Ishikawa (cell line): ENCODE measurements at regions not wholly inside any gene's neighbourhood (a gene's known extent, or its start where the extent isn't known, plus 50 kb on each side); places are given as distances from the start of the nearest gene placed in this dataset.

Experiments
- CEBPB ChIP-seq: IDR thresholded peaks from 2 replicates; pipeline ENCODE4 v1.6.1; 2012
- CREB1 ChIP-seq: IDR thresholded peaks from 2 replicates; pipeline ENCODE4 v1.6.1; 2012; ENCODE audit warnings: low read depth
- EGR1 ChIP-seq: IDR thresholded peaks from 2 replicates; pipeline ENCODE4 v1.6.1; 2012
- EP300 ChIP-seq: IDR thresholded peaks from 2 replicates; pipeline ENCODE4 v1.6.1; 2012; ENCODE audit warnings: borderline replicate concordance
- FOXM1 ChIP-seq: IDR thresholded peaks from 2 replicates; pipeline ENCODE4 v1.6.1; 2012; ENCODE audit warnings: low read depth, borderline replicate concordance
- NFIC ChIP-seq: IDR thresholded peaks from 2 replicates; pipeline ENCODE4 v1.6.1; 2012
- RAD21 ChIP-seq: IDR thresholded peaks from 2 replicates; pipeline ENCODE4 v1.6.1; 2012; ENCODE audit warnings: low read depth
- REST ChIP-seq: IDR thresholded peaks from 2 replicates; pipeline ENCODE4 v1.6.1; 2012; ENCODE audit warnings: low read depth, mild to moderate bottlenecking
- TAF1 ChIP-seq: IDR thresholded peaks from 2 replicates; pipeline ENCODE4 v1.6.1; 2012; ENCODE audit warnings: low read depth, mild to moderate bottlenecking
- TCF12 ChIP-seq: IDR thresholded peaks from 2 replicates; pipeline ENCODE4 v1.6.1; 2012; ENCODE audit warnings: low read depth
- TEAD4 ChIP-seq: IDR thresholded peaks from 2 replicates; pipeline ENCODE4 v1.6.1; 2012
- USF1 ChIP-seq: IDR thresholded peaks from 2 replicates; pipeline ENCODE4 v1.6.1; 2012
- YY1 ChIP-seq: IDR thresholded peaks from 2 replicates; pipeline ENCODE4 v1.6.1; 2012; ENCODE audit warnings: low read depth
- ZBTB7A ChIP-seq: IDR thresholded peaks from 2 replicates; pipeline ENCODE4 v1.6.1; 2012; ENCODE audit warnings: low read depth
- TF ChIP-seq, protein P1 (sequence below): IDR thresholded peaks from 2 replicates; pipeline ENCODE4 v1.6.1; 2012

- TF ChIP-seq CREB1 (no peak), ZBTB7A (no peak), USF1 (no peak), FOXM1 (no peak), TAF1 (no peak), TCF12 (no peak), YY1 (no peak), RAD21 (no peak), CEBPB (no peak), EGR1 (no peak), TEAD4 (no peak), NFIC (no peak), REST (no peak), EP300 (no peak)
- TF ChIP-seq, protein P1, sequence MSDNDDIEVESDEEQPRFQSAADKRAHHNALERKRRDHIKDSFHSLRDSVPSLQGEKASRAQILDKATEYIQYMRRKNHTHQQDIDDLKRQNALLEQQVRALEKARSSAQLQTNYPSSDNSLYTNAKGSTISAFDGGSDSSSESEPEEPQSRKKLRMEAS = no peak
Observed at GRCh38 chr4:130233377-130234047, 1137.6 kb downstream of the C4orf33 start.

- TF ChIP-seq YY1 (no peak), EGR1 (no peak), CEBPB (no peak), CREB1 (no peak), REST (no peak), FOXM1 (no peak), RAD21 (no peak), USF1 (no peak)
- TF ChIP-seq, protein P1 = no peak
Observed at GRCh38 chr4:130238121-130238520, 1142.2 kb downstream of the C4orf33 start.

GRCh38 chr4:130249002-130249401 lies 1153.0 kb downstream of the C4orf33 start:
- TF ChIP-seq TCF12 (no peak), ZBTB7A (no peak), TEAD4 (no peak), YY1 (no peak), EP300 (no peak), RAD21 (no peak), CREB1 (no peak), USF1 (no peak), TAF1 (no peak), FOXM1 (no peak), CEBPB (no peak), REST (no peak), NFIC (no peak), EGR1 (no peak)
- TF ChIP-seq, protein P1 = no peak

- TF ChIP-seq RAD21 = no peak
- TF ChIP-seq TCF12 = no peak
- TF ChIP-seq USF1 = no peak
- TF ChIP-seq EGR1 = no peak
- no peak for TF ChIP-seq NFIC
- TF ChIP-seq TEAD4 = no peak
- TF ChIP-seq, protein P1 = no peak
- TF ChIP-seq EP300 = no peak
- TF ChIP-seq TAF1 = no peak
- TF ChIP-seq YY1 = no peak
- no peak for TF ChIP-seq REST
- TF ChIP-seq CEBPB = no peak
- TF ChIP-seq FOXM1 = no peak
- no peak for TF ChIP-seq ZBTB7A
Observed at GRCh38 chr4:130257271-130257670, 1161.3 kb downstream of the C4orf33 start.
